GM23248 (cell line): ENCODE measurements at regions not wholly inside any gene's neighbourhood (a gene's known extent, or its start where the extent isn't known, plus 50 kb on each side); places are given as distances from the start of the nearest gene placed in this dataset.

Experiments used
- EZH2 ChIP-seq: fragments of 200-600 bp; sonication (generic); IDR thresholded peaks from 2 replicates; pipeline ENCODE4 v1.6.1; 2018; ENCODE audit warnings: antibody characterized with exemption, mild to moderate bottlenecking; ENCODE audit not compliant: insufficient read depth, poor library complexity, severe bottlenecking
- EZH2phosphoT487 ChIP-seq: fragments of 200-600 bp; sonication (generic); IDR thresholded peaks from 2 replicates; pipeline ENCODE4 v1.6.1; 2018; ENCODE audit warnings: antibody characterized with exemption, moderate library complexity, mild to moderate bottlenecking, low read depth; ENCODE audit not compliant: insufficient read depth

- TF ChIP-seq EZH2 (no peak), EZH2phosphoT487 (no peak)
Observed at GRCh38 chr1:223479261-223479660, 86.0 kb downstream of the CCDC185 start.
